Stimulated activated CD4-positive, alpha-beta T cell treated with anti-CD3 and anti-CD28 coated beads, Interleukin-4, amount 100 ng/mL, for 48 hours (primary cell): ENCODE measurements at regions not wholly inside any gene's neighbourhood (a gene's known extent, or its start where the extent isn't known, plus 50 kb on each side); places are given as distances from the start of the nearest gene placed in this dataset.
"Not testable (repeated sequence)": the region's sequence is repeated elsewhere in the genome, so short reads cannot be mapped to it uniquely, and the experiment has no call there.

Experiments
- DNase-seq, 2 donors: peaks; one replicate each; pipeline ENCODE4 v3.0.0-alpha.2; 2020; ENCODE audit warnings: low read depth in 2 of 2

DNA sequence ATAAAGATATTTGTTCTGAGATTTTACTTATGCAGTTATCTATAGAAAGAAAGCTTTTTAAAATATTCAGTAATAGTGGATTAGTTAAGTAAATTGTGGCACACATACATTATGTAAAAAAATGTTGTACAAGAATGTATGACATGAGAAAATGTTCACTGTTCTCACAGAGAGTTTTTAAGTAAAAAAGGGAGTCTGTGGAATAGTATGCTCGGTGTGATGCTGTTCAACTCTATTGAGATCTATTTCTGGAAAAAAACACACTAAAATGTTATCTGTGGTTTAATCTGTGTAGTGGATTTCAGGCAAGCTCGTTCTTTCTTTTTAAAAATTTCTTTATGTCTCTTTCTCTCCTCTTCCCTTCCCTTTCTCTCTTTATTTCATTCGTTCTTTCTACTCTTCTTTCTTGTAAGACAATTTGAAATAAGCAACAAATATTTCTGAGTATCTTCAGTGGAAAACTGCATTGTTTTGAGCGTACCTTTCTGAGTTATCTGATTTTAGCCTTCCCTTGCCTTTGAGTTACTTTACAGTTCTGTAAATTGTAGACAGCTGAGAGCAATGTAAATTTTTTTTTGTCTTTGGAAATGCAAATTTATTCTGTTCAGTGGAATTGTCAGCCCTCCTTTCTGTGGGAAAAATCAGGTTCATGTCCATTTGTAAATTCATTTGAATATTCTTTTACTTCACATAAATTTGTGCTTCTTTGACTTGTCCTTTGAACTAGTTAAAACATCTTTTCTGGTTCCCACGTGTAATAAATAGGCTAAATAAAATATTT lies 229.0 kb upstream of the NOX3 start:
- DNase-seq: no peak

DNA sequence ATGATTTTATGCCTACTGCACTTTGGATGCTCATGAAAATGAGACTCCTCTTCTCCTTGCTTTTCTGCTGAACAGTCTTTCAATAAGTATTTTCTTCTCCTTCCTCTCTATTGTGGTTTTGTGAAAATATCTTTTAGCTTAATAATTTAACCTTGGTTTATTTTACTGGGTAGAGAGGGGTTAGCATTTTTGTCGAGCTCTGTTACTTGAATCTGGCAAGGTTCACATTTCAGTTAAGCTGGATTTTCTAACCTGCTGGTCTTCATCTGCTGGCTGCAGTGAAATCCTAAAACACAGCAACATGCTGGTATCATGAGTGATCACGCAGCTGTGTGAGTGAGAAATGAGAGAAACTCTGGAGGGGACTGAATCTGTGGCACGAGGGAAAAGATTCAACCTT lies 222.7 kb upstream of the NOX3 start:
- no peak for DNase-seq

DNA sequence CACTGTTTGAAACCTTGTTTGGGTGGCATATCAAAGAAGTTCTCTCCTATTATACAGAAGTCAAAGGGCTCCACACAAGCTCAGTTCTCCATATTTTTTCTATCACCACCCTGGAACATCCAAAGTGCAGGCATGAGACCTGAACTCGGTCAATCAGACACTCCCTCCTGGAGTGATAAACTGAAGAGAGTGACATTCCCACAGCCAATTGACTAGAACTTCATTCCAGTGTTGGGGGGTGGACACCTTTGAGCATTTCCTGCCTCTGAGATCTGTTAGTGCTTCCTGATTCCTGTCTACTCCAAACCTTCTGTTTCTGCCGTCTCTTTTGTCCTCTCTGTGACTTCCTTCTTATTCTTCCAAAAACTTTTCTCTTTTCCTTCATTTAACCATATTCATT lies 220.7 kb upstream of the NOX3 start:
- DNase-seq: no peak

DNA sequence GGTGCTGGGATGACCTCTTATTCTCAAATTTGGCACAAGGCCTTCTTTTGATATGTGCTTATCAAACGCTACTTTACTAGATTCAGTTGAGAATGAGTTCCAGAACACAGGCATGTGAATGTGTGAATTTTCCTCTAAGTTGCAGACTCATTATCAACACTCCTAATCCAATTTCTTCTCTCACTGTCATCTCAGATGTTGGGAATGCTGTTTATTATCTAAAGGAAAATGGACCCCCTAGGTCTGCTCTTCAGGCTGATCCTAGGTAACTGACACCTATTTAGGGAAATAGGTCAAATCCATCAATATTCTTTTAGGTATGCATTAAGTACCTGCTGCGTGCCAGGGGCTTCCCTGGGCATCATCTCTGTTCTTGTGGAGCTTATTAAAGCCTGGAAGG lies 215.0 kb upstream of the NOX3 start:
- DNase-seq: no peak

DNA sequence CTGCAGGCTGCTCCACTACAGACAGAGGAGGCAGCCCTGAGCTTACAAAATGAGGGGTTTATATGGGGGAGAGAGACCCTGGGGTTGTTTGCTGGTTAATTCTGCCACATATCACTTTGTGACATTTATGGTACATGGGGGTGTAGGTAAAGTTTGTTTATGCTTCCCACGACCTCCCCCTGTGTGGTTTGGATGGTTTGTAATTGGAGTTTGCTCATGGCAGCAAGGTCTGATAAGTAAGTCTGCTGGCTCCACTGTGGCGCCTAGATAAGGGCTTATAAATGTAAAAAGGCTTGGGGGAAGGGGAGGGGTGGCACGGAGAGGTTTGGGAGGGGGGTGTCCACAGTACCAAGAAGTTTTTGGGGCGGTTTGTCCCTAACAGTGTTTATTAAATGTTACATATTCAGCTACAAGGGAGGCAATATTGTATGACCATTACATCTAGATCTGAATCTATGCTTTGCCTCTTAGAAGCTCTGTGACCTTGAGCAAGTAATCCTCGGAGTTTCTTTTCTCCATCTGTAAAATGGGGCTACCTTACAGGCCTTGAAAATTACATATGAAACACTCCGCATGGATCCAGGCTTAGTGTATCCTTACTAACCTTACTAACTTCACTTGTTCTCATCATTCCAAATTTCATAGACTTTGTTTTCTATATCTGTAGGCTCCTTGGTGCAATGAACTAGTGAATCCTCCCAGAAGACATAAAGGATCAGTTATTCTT lies 204.8 kb upstream of the NOX3 start:
- no peak for DNase-seq

DNA sequence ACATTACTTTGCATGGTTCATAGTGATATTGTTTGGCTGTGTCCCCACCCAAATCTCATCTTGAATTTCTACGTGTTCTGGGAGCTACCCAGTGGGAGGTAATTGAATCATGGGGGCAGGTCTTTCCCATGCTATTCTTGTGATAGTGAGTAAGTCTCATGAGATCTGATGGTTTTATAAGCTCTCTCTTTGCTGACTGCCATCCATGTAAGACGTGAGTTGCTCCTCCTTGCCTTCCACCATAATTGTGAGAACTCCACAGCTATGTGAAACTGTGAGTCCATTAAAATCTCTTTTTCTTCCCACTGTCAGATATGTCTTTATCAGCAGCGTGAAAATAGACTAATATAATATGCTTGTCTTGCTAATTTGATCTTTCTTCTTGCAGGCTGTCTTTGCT lies 200.4 kb upstream of the NOX3 start:
- DNase-seq: no peak

DNA sequence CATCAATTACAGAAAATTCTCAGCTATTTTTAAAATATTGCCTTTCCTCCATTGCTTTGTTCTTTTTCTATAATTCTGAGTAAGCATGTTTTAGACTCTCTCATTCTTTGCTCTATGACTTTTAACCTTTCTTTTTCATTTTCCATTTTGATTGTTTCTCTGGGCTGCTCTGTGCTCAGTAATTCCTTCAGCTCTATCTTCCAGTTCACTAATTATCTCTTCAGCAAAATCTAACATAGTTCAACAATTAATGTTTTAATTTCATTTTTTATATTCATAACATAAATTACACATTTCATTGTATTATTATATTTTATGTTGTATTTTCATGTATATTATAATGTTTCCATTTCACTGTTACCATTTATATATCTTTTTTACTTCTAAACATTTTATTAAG lies 198.8 kb upstream of the NOX3 start:
- DNase-seq: no peak

DNA sequence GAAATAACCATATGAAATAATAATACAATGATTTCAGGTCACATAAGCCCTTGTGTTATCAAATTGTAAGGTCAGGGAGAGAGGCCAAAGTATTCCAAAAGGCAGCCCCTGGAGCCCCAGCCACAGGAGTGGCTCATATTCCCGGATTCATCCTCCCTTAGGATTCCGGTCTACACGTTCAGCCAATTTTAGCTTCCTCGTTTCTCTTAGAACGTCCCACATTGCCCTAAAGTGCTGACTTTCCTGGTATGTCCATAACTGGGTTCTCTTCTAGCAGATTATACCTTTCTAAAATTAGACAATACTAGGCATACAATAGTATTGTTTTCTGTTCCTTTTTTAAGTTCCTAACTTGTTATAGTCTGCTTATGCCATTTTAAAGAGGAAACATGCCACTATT lies 192.7 kb upstream of the NOX3 start:
- no peak for DNase-seq

DNA sequence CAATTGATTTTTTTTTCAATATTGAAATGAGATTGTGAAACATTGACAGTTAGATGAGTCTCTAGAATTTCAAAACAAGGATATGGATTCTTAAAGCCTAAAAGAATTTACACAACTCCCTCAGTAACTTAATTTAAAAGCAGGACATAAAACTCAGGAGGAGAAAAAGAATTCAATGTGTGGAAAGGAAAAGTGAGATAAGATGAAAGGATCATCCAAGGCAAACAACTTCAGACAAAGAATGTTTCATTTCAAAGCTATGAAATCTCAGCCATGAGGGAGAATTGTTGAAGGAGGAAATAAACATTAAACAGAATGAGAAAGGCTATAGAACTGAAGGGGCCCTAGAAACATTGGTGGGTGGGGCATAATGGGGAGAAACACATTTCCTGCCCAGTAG lies 191.7 kb upstream of the NOX3 start:
- DNase-seq: no peak

DNA sequence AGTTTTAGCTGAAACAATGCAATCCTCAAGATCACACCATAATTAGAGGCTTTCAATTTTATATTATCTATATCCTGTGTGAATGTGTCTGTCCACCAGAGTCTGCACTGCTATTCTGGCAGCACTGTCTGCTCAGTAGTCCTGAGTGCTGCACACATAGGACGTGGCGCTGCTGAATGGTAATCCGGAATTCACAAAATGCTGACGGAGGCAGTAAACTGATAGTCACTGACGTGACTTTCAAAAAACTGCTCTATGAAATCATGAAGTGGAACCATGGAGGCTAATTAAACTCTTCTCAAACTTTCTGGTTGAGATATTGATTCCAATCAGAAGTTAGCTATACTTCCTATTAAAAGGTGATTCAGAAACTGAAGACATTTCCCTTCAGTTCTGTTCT lies 190.8 kb upstream of the NOX3 start:
- no peak for DNase-seq

DNA sequence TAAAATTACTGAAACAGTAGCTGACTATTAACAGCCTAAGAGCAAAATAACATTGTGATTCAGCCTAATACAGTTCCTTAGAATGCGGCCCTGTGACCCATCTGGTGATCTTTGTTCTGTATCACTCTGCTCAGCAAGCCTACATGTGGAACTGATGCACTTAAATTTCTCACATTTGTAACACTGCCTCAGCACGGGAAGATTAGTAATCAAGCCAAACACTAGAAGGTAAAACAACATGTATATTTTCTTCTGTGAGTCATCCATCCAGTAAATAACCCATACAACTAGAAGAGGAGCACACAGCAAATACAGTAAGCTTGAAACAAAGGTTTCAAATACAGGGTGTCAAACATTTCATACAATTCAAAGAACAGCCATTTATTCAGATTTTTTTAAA lies 189.7 kb upstream of the NOX3 start:
- no peak for DNase-seq

DNA sequence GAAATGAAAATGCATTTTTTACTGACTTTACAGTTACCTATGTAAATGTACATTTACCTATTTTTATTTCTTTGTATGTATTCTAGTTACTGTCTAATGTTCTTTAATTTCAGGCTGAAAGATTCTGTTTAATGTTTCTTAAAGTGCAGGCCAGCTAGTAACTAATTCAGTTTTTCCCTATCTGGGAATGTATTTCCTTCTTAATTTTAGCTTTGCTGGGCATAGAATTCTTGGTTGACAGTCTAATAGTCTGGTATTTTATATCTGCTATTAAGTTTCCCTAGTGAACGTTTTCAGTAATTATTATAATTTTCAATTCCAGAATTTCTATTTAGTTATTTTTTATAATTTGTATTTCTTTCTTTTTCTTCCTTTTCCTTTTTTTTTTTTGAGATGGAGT lies 186.0 kb upstream of the NOX3 start:
- no peak for DNase-seq

DNA sequence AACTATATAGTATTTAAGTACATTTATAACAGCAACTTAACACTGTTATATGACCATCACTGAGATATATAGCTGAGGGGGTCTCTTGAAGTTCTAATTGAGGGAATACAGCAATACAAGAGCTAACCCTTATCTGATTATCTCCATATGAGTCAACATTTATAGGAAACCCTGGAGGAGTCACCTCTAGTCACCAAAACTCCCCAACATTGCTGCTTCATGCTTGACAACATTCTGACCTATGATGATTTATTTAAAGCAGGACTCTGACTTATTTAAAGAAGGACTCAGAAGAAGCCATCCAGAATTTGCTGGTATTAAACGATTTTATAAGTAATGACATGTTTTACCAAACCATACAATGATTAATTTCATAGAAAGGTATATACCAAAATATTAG lies 182.6 kb upstream of the NOX3 start:
- no peak for DNase-seq

DNA sequence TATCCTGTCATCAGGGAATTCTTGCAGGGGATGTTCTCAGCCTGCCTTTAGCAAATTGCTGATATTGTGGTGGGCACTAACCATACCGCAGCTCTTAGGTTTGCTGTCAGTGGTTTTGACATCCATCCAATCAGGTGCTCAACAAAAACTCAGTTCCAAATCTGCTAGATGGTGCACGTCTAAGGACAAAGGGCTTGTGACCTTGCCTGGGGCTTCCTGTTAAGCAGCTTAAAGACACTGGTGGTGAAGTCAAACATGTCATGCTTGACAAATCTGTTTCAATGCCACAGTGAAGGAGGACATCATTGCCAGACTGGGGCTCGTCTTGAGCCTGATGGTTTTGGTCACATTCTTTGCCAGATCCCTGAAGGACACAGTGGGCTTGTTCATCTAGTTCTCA lies 179.8 kb upstream of the NOX3 start:
- no peak for DNase-seq

DNA sequence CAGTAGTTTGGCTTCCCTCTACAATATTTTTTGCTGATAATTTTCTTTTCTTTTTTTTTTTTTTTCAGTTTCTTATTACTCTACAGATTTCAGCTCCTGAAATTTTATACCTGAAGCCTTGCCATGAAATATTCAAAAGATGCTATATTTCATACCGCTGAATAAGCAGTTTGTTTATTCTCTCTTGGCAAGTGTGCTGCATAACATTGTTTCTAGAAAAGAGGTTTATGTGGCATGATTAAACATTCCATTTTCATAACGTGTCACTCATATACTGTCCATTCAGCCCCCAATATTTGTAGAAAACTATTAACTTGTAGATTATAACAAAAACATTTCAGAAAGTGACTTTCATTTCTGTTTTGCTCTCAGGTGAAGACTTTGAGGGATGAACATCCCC lies 174.4 kb upstream of the NOX3 start:
- DNase-seq: no peak

DNA sequence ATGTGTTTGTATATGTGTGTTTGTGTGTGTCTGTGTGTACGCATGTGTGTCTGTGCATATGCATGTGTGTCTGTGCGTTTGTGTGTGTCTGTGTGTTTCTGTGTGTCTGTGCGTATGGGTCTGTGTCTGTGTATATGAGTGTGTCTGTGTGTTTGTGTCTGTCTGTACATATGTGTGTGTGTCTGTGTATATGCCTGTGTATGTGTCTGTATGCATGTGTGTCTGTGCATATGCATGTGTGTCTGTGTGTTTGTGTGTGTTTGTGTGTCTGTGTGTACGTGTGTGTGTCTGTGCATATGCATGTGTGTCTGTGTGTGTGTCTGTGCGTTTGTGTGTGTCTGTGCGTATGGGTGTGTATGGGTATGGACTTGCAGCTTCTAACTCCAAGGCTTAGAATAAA lies 174.0 kb upstream of the NOX3 start:
- no peak for DNase-seq

DNA sequence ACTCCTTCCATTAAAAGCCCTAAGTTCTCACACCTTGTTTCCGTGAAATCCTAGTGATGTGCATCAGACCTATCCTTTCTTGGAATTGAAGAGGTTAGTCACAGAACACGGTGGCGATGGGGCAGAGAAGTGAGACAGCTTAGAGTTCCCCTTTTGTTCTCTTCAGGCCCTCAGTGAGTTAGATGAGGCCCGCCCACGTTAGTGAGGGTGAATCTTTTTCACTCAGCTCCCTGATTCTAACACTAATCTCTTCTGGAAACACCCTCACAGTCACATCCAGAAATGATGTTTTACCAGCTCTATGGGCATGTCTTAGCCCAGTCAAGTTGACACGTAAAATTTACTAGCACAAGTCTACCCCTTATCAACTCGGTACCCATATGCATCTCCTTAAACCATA lies 172.7 kb upstream of the NOX3 start:
- peak; percentile 15 to 37 for DNase-seq

DNA sequence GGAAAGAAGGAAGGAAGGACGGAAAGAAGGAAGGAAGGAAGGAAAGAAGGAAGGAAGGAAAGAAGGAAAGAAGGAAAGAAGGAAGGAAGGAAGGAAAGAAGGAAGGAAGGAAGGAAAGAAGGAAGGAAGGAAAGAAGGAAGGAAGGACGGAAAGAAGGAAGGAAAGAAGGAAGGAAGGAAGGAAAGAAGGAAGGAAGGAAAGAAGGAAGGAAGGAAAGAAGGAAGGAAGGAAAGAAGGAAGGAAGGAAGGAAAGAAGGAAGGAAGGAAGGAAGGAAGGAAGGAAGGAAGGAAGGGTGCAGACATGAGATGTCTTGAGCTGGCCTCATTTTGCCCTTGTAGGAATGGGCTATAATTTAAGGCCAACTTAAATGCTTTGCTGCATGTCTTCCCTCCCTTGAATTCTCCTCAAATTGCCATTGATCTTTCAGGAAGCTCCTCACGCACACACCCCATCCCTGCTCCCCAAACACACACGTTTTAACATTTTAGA lies 172.1 kb upstream of the NOX3 start:
- DNase-seq: not testable (repeated sequence)

DNA sequence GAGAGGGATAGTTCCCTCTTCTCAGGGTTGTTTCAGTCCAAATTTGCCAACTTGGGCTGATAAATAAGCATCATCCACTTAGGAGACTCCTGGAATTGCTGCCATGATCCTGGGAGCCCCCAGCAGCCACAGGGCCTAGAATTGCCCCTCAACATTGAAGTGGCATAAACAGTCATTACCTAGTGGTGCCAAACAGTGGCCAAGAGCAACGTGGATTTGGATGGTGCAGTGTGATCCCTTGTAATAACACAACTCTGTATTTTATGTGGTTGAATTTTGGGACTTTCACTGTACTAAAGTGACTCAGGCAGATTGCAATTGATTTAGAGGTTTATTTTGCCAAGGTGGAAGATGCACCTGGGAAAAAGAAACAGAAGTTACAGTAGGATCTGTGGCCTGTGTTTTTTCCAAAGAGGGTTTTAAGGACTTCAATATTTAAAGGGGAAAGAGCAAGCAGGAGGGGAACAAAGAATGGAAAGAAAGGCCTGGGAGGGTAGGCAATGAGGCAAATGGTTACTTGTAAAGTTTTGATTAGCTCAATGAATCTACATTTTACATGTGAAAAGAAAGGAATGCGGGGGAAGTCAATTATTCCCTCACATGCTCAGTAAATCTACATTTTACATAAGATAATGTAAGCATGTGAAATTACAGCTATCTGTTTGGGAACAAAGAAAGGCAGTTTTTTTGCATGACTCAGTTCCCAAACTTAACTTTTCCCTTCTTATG lies 168.0 kb upstream of the NOX3 start:
- no peak for DNase-seq

DNA sequence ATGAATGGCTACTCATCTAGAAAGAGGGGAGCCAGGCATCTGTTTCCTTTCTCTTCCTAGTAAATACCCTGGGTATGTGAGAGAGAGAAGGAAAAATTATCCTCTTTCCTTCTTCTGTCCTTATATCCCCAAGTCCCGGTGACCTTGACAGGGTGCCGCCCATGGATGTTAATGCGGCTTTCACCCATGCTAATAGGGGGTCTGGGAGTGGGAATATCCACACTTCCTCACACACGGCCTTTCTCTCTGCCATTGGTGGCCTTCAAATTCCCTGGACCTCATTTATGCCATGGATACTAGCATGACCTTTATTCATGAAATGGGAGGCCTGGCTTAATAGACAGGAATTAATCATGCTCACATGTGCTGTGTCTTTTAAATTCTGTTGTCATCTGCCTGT lies 159.0 kb upstream of the NOX3 start:
- no peak for DNase-seq

DNA sequence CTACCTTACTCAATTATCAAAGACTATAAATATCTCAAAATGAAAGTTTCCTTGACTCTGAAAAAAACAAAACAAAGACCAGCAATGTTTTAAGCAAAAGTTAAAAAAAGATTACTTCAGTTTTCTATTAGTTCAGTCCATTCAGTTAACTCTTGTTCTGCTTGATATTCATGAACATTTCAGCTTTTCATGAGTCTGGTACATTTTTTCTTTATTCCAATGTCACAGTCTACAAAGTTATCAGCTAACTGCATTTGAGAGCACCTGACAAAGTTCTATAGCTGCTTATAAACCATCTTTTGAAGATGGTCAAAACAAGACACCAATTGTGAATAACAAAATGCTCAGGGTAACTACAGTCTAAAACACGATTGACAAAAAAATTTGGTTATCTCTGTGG lies 156.1 kb upstream of the NOX3 start:
- DNase-seq: no peak

DNA sequence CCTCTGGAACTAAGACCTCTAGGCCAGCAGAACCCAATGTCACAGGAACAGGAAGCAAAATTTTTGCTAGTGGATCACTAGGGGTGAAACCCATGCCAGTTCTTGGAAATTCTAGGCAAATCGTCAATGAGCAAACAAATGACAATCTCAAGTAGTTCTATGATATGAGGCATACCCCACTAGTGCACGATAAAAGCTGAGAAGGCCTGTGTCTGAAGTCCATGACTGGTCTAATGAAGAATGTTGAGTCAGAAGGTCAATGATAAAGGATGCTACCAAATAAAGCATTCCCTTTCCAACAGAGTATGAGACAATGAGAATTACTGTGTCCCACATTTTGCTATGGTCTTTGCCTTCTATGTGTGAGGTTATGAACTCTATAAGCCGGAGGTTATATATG lies 149.4 kb upstream of the NOX3 start:
- no peak for DNase-seq

DNA sequence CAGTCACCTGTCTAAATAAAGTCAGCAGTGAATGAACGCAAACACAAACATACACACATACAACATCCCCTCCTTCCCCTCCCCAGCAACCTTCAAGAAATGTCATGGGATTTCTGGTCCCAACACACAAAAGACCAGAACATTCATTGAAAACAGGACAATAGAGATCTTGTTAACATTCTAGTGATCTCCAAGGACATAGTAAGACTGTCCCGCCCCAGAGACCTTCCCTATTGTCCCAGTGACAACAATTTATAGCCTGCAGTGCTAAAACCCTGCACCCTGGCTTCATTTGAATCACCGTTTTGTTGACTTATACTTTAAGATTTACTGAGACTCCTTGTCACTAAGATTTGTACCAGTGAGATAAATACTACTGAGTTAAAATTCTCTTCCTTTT lies 143.9 kb upstream of the NOX3 start:
- DNase-seq: no peak
